Dermis blood vessel endothelial cell (primary cell): ENCODE measurements at regions not wholly inside any gene's neighbourhood (a gene's known extent, or its start where the extent isn't known, plus 50 kb on each side); places are given as distances from the start of the nearest gene placed in this dataset.
"Not testable (repeated sequence)": the region's sequence is repeated elsewhere in the genome, so short reads cannot be mapped to it uniquely, and the experiment has no call there.

Experiments
- DNase-seq: peaks from one replicate; pipeline ENCODE4 v3.0.0; 2010

- no peak for DNase-seq
These were observed 651.2 kb upstream of the KCNMB2 start for GRCh38 chr3:177885063-177885462.

GRCh38 chr3:177886501-177886900 lies 649.7 kb upstream of the KCNMB2 start:
- DNase-seq: no peak

GRCh38 chr3:177887475-177887874 lies 648.8 kb upstream of the KCNMB2 start:
- no peak for DNase-seq

GRCh38 chr3:177889161-177889560 lies 647.1 kb upstream of the KCNMB2 start:
- DNase-seq: no peak

- no peak for DNase-seq
These were observed 646.4 kb upstream of the KCNMB2 start for GRCh38 chr3:177889652-177890358.

GRCh38 chr3:177890359-177890683 lies 645.9 kb upstream of the KCNMB2 start:
- no peak for DNase-seq

GRCh38 chr3:177891569-177891968 lies 644.7 kb upstream of the KCNMB2 start:
- DNase-seq: not testable (repeated sequence)

GRCh38 chr3:177893331-177893730 lies 642.9 kb upstream of the KCNMB2 start:
- DNase-seq: peak; percentile 41

GRCh38 chr3:177894081-177894728 lies 642.0 kb upstream of the KCNMB2 start:
- peak; percentile 86 for DNase-seq

- no peak for DNase-seq
These were observed 638.1 kb upstream of the KCNMB2 start for GRCh38 chr3:177898185-177898584.

GRCh38 chr3:177899275-177900067 lies 636.8 kb upstream of the KCNMB2 start:
- no peak for DNase-seq

- no peak for DNase-seq
These were observed 633.4 kb upstream of the KCNMB2 start for GRCh38 chr3:177902876-177903275.

- DNase-seq: no peak
These were observed 631.6 kb upstream of the KCNMB2 start for GRCh38 chr3:177904621-177905020.

GRCh38 chr3:177905173-177906125 lies 630.8 kb upstream of the KCNMB2 start:
- no peak for DNase-seq

GRCh38 chr3:177906126-177906511 lies 630.1 kb upstream of the KCNMB2 start:
- DNase-seq: no peak

GRCh38 chr3:177906578-177907229 lies 629.5 kb upstream of the KCNMB2 start:
- no peak for DNase-seq

- not testable (repeated sequence) for DNase-seq
These were observed 626.7 kb upstream of the KCNMB2 start for GRCh38 chr3:177909530-177909929.

- DNase-seq: no peak
These were observed 622.0 kb upstream of the KCNMB2 start for GRCh38 chr3:177914224-177914623.

- no peak for DNase-seq
These were observed 619.8 kb upstream of the KCNMB2 start for GRCh38 chr3:177916461-177916860.

- DNase-seq: no peak
These were observed 618.9 kb upstream of the KCNMB2 start for GRCh38 chr3:177917234-177917861.

GRCh38 chr3:177921153-177921552 lies 615.1 kb upstream of the KCNMB2 start:
- no peak for DNase-seq

GRCh38 chr3:177924261-177924660 lies 612.0 kb upstream of the KCNMB2 start:
- no peak for DNase-seq
